H9 (cell line): ENCODE measurements at regions not wholly inside any gene's neighbourhood (a gene's known extent, or its start where the extent isn't known, plus 50 kb on each side); places are given as distances from the start of the nearest gene placed in this dataset.

Experiments used
- DNase-seq: peaks from one replicate; pipeline ENCODE4 v3.0.0-alpha.2; 2017
- H2AFZ ChIP-seq: one replicate; pipeline ENCODE4 v1.6.1; 2013; ENCODE audit warnings: mild to moderate bottlenecking, low read length, control low read depth, moderate library complexity
- H2AK5ac ChIP-seq: 2 replicates; pipeline ENCODE4 v1.6.1; 2013; ENCODE audit warnings: low read length, control low read depth, mixed read lengths; ENCODE audit not compliant: insufficient read length
- H2BK120ac ChIP-seq: one replicate; pipeline ENCODE4 v1.6.1; 2013; ENCODE audit warnings: low read depth, mild to moderate bottlenecking, low read length, control low read depth, inconsistent platforms; ENCODE audit not compliant: poor library complexity, severe bottlenecking
- H2BK12ac ChIP-seq: 2 replicates; pipeline ENCODE4 v1.6.1; 2013; ENCODE audit warnings: low read length, control low read depth, mixed read lengths, low read depth; ENCODE audit not compliant: insufficient read length
- H2BK15ac ChIP-seq: 2 replicates; pipeline ENCODE4 v1.6.1; 2013; ENCODE audit warnings: low read depth, low read length, control low read depth
- H2BK20ac ChIP-seq: one replicate; pipeline ENCODE4 v1.6.1; 2013; ENCODE audit warnings: low read depth, mild to moderate bottlenecking, low read length, control low read depth, inconsistent platforms; ENCODE audit not compliant: poor library complexity, severe bottlenecking
- H2BK5ac ChIP-seq: 2 replicates; pipeline ENCODE4 v1.6.1; 2013; ENCODE audit warnings: low read length, control low read depth, mixed read lengths; ENCODE audit not compliant: insufficient read length
- H3K14ac ChIP-seq: 2 replicates; pipeline ENCODE4 v1.6.1; 2013; ENCODE audit warnings: low read length, control low read depth; ENCODE audit not compliant: insufficient read depth
- H3K18ac ChIP-seq: 2 replicates; pipeline ENCODE4 v1.6.1; 2013; ENCODE audit warnings: low read depth, mild to moderate bottlenecking, mixed read lengths, low read length, control low read depth; ENCODE audit not compliant: insufficient read length
- H3K23ac ChIP-seq: 2 replicates; pipeline ENCODE4 v1.6.1; 2013; ENCODE audit warnings: low read length, control low read depth, mixed read lengths, low read depth; ENCODE audit not compliant: insufficient read length
- H3K23me2 ChIP-seq: 2 replicates; pipeline ENCODE4 v1.6.1; 2013; ENCODE audit warnings: low read depth, mild to moderate bottlenecking, mixed read lengths, low read length, control low read depth; ENCODE audit not compliant: insufficient read length, poor library complexity, severe bottlenecking
- H3K27ac ChIP-seq: 2 replicates; pipeline ENCODE4 v1.5.1; 2013; ENCODE audit warnings: low read length, control low read depth, mixed read lengths, low read depth; ENCODE audit not compliant: insufficient read length
- H3K27me3 ChIP-seq: 2 replicates; pipeline ENCODE4 v1.6.1; 2013; ENCODE audit warnings: low read length, control low read depth, inconsistent platforms; ENCODE audit not compliant: insufficient read depth
- H3K4ac ChIP-seq: 2 replicates; pipeline ENCODE4 v1.6.1; 2013; ENCODE audit warnings: low read depth, mild to moderate bottlenecking, control low read depth, inconsistent platforms, low read length, moderate library complexity
- H3K4me1 ChIP-seq: 2 replicates; pipeline ENCODE4 v1.6.1; 2013; ENCODE audit warnings: low read length, control low read depth, inconsistent platforms; ENCODE audit not compliant: insufficient read depth
- H3K4me2 ChIP-seq: 2 replicates; pipeline ENCODE4 v1.6.1; 2013; ENCODE audit warnings: low read length, control low read depth, mixed read lengths; ENCODE audit not compliant: insufficient read length, insufficient read depth
- H3K56ac ChIP-seq: 2 replicates; pipeline ENCODE4 v1.6.1; 2013; ENCODE audit warnings: low read depth, mild to moderate bottlenecking, mixed read lengths, low read length, control low read depth; ENCODE audit not compliant: insufficient read length
- H3K79me1 ChIP-seq: 2 replicates; pipeline ENCODE4 v1.6.1; 2013; ENCODE audit warnings: low read depth, mild to moderate bottlenecking, moderate library complexity, low read length, control low read depth, inconsistent platforms; ENCODE audit not compliant: insufficient read depth, poor library complexity, severe bottlenecking
- H3K79me2 ChIP-seq: 2 replicates; pipeline ENCODE4 v1.6.1; 2013; ENCODE audit warnings: low read length, control low read depth, inconsistent platforms; ENCODE audit not compliant: insufficient read depth
- H3K9ac ChIP-seq: 2 replicates; pipeline ENCODE4 v1.6.1; 2013; ENCODE audit warnings: low read length, control low read depth, mixed read lengths; ENCODE audit not compliant: insufficient read length; ENCODE audit errors: extremely low read depth
- H3K9me3 ChIP-seq: one replicate; pipeline ENCODE4 v1.6.1; 2013; ENCODE audit warnings: low read depth, low read length, inconsistent platforms; ENCODE audit not compliant: control insufficient read depth
- H3T11ph ChIP-seq: one replicate; pipeline ENCODE4 v1.6.1; 2013; ENCODE audit warnings: mild to moderate bottlenecking, low read length, control low read depth, inconsistent platforms
- H4K20me1 ChIP-seq: one replicate; pipeline ENCODE4 v1.6.1; 2013; ENCODE audit not compliant: control insufficient read depth, insufficient read length, insufficient read depth
- H4K5ac ChIP-seq: 2 replicates; pipeline ENCODE4 v1.6.1; 2013; ENCODE audit warnings: low read depth, mild to moderate bottlenecking, mixed read lengths, low read length, control low read depth; ENCODE audit not compliant: insufficient read length
- H4K8ac ChIP-seq: replicated peaks from 2 replicates; pipeline ENCODE4 v1.6.1; 2013; ENCODE audit warnings: low read length, control low read depth, mixed read lengths, low read depth; ENCODE audit not compliant: insufficient read length
- H4K91ac ChIP-seq: 2 replicates; pipeline ENCODE4 v1.6.1; 2013; ENCODE audit warnings: low read depth, mild to moderate bottlenecking, moderate library complexity, mixed read lengths, low read length, control low read depth; ENCODE audit not compliant: insufficient read length
- H3K27ac Mint-ChIP-seq, 3 experiments: 2 replicates in 2 of 3; 3 replicates in 1 of 3; pipeline ENCODE4 v1.8.0; 2020 to 2021; ENCODE audit warnings: mixed read lengths in 3 of 3, mild to moderate bottlenecking in 1 of 3, moderate library complexity in 1 of 3
- H3K27me3 Mint-ChIP-seq: 2 replicates; pipeline ENCODE4 v1.8.0; 2021; ENCODE audit warnings: low read depth, mild to moderate bottlenecking, moderate library complexity, mixed read lengths
- H3K36me3 Mint-ChIP-seq, 3 experiments: 2 replicates in 2 of 3; 3 replicates in 1 of 3; pipeline ENCODE4 v1.8.0; 2020 to 2021; ENCODE audit warnings: low read depth in 3 of 3, mixed read lengths in 3 of 3; ENCODE audit not compliant: insufficient read depth in 1 of 3
- H3K4me1 Mint-ChIP-seq, 2 experiments: 2 replicates each; pipeline ENCODE4 v1.8.0; 2020; ENCODE audit warnings: mixed read lengths in 2 of 2
- H3K4me3 Mint-ChIP-seq, 2 experiments: 2 replicates in 1 of 2; 3 replicates in 1 of 2; pipeline ENCODE4 v1.8.0; 2020 to 2021; ENCODE audit warnings: mild to moderate bottlenecking in 2 of 2, mixed read lengths in 2 of 2, moderate library complexity in 1 of 2
- H3K9me3 Mint-ChIP-seq, 2 experiments: 2 replicates in 1 of 2; 3 replicates in 1 of 2; pipeline ENCODE4 v1.8.0; 2020; ENCODE audit warnings: mild to moderate bottlenecking in 2 of 2, mixed read lengths in 2 of 2, moderate library complexity in 1 of 2
- CTCF ChIP-seq: fragments of 200-600 bp; sonication (generic); conservative IDR thresholded peaks from 3 replicates; pipeline ENCODE4 v1.8.0; 2021; ENCODE audit warnings: antibody characterized with exemption, mild to moderate bottlenecking
- WGBS: extraction: QIAGEN DNeasy Blood & Tissue Kit; methylation state at CpG from one replicate; pipeline ENCODE4 v1.1.7; 2013; ENCODE audit warnings: missing lambda C conversion rate, low lambda C conversion rate, mixed read lengths; ENCODE audit not compliant: insufficient read length; ENCODE audit errors: extremely low coverage; 5-methylcytosine and 5-hydroxymethylcytosine counted together

- Histone ChIP-seq H3K23me2 (no peaks in the 10 kb centered on the region), H2BK12ac (no peak overlapping the region), H3K9me3 (no peaks in the 10 kb centered on the region), H2AFZ (no peak overlapping the region), H2BK5ac (no peak overlapping the region), H4K20me1 (no peaks in the 10 kb centered on the region), H3K14ac (no peak overlapping the region), H3K56ac (no peak overlapping the region), H4K8ac (no peak overlapping the region), H2BK15ac (no peak overlapping the region), H3K4me1 (no peaks in the 10 kb centered on the region), H3K4ac (no peak overlapping the region), H3K27ac (no peak overlapping the region), H3K79me1 (no peaks in the 10 kb centered on the region), H2AK5ac (no peak overlapping the region), H3K4me2 (no peak overlapping the region), H2BK120ac (no peak overlapping the region), H3K9ac (no peak overlapping the region), H3K27me3 (no peaks in the 10 kb centered on the region), H2BK20ac (no peak overlapping the region), H3K23ac (no peak overlapping the region), H3K79me2 (no peaks in the 10 kb centered on the region), H3T11ph (no peak overlapping the region), H4K91ac (no peak overlapping the region), H4K5ac (no peak overlapping the region), H3K18ac (no peak overlapping the region)
- H3K9me3 Mint-ChIP-seq = no peaks in the 10 kb centered on the region
- H3K4me3 Mint-ChIP-seq = no peak overlapping the region
- H3K27ac Mint-ChIP-seq = no peak overlapping the region
- no CpG with 5 or more reads among the region's 5 CpGs for WGBS
- peaks cover 3 to 6% of the 10 kb centered on the region in 2 experiments for H3K4me1 Mint-ChIP-seq
- no peaks in the 10 kb centered on the region for H3K36me3 Mint-ChIP-seq
- H3K27me3 Mint-ChIP-seq = no peaks in the 10 kb centered on the region
- no peak for DNase-seq
- no peak for TF ChIP-seq CTCF
These were observed 443.0 kb downstream of the TFAP2B start for GRCh38 chr6:51261691-51262090.
